Subcutaneous abdominal adipose tissue (tissue), 5 donors: ENCODE measurements at regions not wholly inside any gene's neighbourhood (a gene's known extent, or its start where the extent isn't known, plus 50 kb on each side); places are given as distances from the start of the nearest gene placed in this dataset.

ENCODE experiments used
- H3K27ac ChIP-seq: one replicate; pipeline ENCODE4 v1.7.0; 2013; ENCODE audit warnings: low read depth, mild to moderate bottlenecking, inconsistent platforms, low read length, moderate library complexity
- H3K27me3 ChIP-seq, 5 donors: one replicate each; pipeline ENCODE4 v1.7.0; 2013; ENCODE audit warnings: low read length in 5 of 5, inconsistent platforms in 1 of 5; ENCODE audit not compliant: control insufficient read depth in 5 of 5, insufficient read depth in 4 of 5
- H3K36me3 ChIP-seq, 5 donors: one replicate each; pipeline ENCODE4 v1.7.0; 2013; ENCODE audit warnings: low read length in 5 of 5; ENCODE audit not compliant: control insufficient read depth in 5 of 5, insufficient read depth in 5 of 5
- H3K4me1 ChIP-seq, 5 donors: one replicate each; pipeline ENCODE4 v1.7.0; 2013; ENCODE audit warnings: low read length in 5 of 5, mild to moderate bottlenecking in 3 of 5, moderate library complexity in 1 of 5; ENCODE audit not compliant: control insufficient read depth in 5 of 5, insufficient read depth in 5 of 5
- H3K4me3 ChIP-seq, 5 donors: one replicate each; pipeline ENCODE4 v1.7.0; 2013; ENCODE audit warnings: low read length in 5 of 5, low read depth in 1 of 5
- H3K9ac ChIP-seq, 5 donors: one replicate each; pipeline ENCODE4 v1.7.0; 2013; ENCODE audit warnings: low read length in 5 of 5, mild to moderate bottlenecking in 4 of 5, moderate library complexity in 3 of 5
- H3K9me3 ChIP-seq, 5 donors: one replicate each; pipeline ENCODE4 v1.7.0; 2013; ENCODE audit warnings: low read length in 5 of 5; ENCODE audit not compliant: control insufficient read depth in 5 of 5
- donor health status: healthy.
- donor health status: healthy.
- donor health status: healthy.
- donor health status: healthy.
- donor health status: healthy.

- peaks cover 0 to 3% (median 0%) of the 10 kb centered on the region in 5 donors for H3K27me3 ChIP-seq
- no peak overlapping the region for H3K27ac ChIP-seq
- no peak overlapping the region for H3K9ac ChIP-seq
- peaks cover 0 to 1% (median under 1%) of the 10 kb centered on the region in 5 donors for H3K4me1 ChIP-seq
- no peaks in the 10 kb centered on the region for H3K9me3 ChIP-seq
- no peak overlapping the region for H3K4me3 ChIP-seq
- H3K36me3 ChIP-seq = no peaks in the 10 kb centered on the region
Observed at GRCh38 chr11:15810082-15810481, 546.3 kb downstream of the SOX6 start.

DNA sequence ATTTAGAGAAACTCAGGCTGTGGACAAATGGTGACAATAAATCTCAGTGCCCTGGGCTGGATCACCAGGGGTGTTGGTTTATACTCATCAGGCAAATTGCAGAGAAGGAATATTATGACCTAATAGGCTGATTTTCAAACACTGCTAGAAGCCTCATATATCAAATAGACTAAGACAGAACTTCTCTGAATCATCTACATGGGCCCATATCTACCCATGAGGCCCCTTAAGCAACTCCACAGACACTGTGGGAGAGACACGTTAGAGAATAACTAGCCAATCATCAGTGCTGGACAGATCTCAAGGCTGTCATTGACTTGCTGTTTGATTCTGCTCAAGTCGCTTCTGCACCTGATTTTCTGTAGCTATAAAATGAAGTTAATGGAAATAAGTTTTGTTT, 545.8 kb downstream of the SOX6 start:
- peaks cover 0 to 3% (median 0%) of the 10 kb centered on the region in 5 donors for H3K27me3 ChIP-seq
- H3K4me1 ChIP-seq = peaks cover 2 to 6% (median 5%) of the 10 kb centered on the region in 5 donors
- no peaks in the 10 kb centered on the region for H3K9me3 ChIP-seq
- no peak overlapping the region for H3K4me3 ChIP-seq
- H3K36me3 ChIP-seq = no peaks in the 10 kb centered on the region
- H3K9ac ChIP-seq = no peak overlapping the region
- no peak overlapping the region for H3K27ac ChIP-seq

- H3K4me1 ChIP-seq = peaks cover 9 to 46% (median 33%) of the 10 kb centered on the region in 5 donors
Observed at GRCh38 chr11:15815246-15816195, 540.8 kb downstream of the SOX6 start.

GRCh38 chr11:15816260-15816871, 540.0 kb downstream of the SOX6 start:
- peak overlapping the region; percentile 65 for H3K27ac ChIP-seq
- H3K9me3 ChIP-seq = no peaks in the 10 kb centered on the region
- H3K36me3 ChIP-seq = no peaks in the 10 kb centered on the region
- no peak overlapping the region for H3K4me3 ChIP-seq
- peaks cover 9 to 46% (median 33%) of the 10 kb centered on the region in 5 donors for H3K4me1 ChIP-seq
- peak overlapping the region in 2 of 5 donors; percentile 13 to 35 for H3K9ac ChIP-seq
- no peaks in the 10 kb centered on the region for H3K27me3 ChIP-seq

More at GRCh38 chr11:15815246-15816195, 540.8 kb downstream of the SOX6 start:
- Histone ChIP-seq H3K27me3 (no peaks in the 10 kb centered on the region), H3K27ac (peak overlapping the region; percentile 13), H3K4me3 (no peak overlapping the region), H3K9ac (peak overlapping the region in 1 of 5 donors; percentile 42), H3K36me3 (no peaks in the 10 kb centered on the region), H3K9me3 (no peaks in the 10 kb centered on the region)

- Histone ChIP-seq H3K4me3 (no peak overlapping the region), H3K27me3 (no peaks in the 10 kb centered on the region), H3K9me3 (no peaks in the 10 kb centered on the region), H3K27ac (peak overlapping the region; percentile 65), H3K36me3 (no peaks in the 10 kb centered on the region), H3K9ac (peak overlapping the region in 1 of 5 donors; percentile 13), H3K4me1 (peaks cover 9 to 46% (median 33%) of the 10 kb centered on the region in 5 donors)
Observed at GRCh38 chr11:15817001-15817400, 539.3 kb downstream of the SOX6 start.

GRCh38 chr11:15818132-15818842, 538.1 kb downstream of the SOX6 start:
- Histone ChIP-seq H3K4me1 (peaks cover 9 to 46% (median 33%) of the 10 kb centered on the region in 5 donors), H3K9ac (no peak overlapping the region), H3K4me3 (no peak overlapping the region), H3K27me3 (no peaks in the 10 kb centered on the region), H3K9me3 (no peaks in the 10 kb centered on the region), H3K27ac (no peak overlapping the region), H3K36me3 (no peaks in the 10 kb centered on the region)

- Histone ChIP-seq H3K27me3 (no peaks in the 10 kb centered on the region), H3K9me3 (no peaks in the 10 kb centered on the region), H3K27ac (no peak overlapping the region), H3K36me3 (no peaks in the 10 kb centered on the region), H3K9ac (no peak overlapping the region), H3K4me1 (peaks cover 9 to 46% (median 33%) of the 10 kb centered on the region in 5 donors), H3K4me3 (no peak overlapping the region)
Observed at GRCh38 chr11:15819679-15820286, 536.6 kb downstream of the SOX6 start.

DNA sequence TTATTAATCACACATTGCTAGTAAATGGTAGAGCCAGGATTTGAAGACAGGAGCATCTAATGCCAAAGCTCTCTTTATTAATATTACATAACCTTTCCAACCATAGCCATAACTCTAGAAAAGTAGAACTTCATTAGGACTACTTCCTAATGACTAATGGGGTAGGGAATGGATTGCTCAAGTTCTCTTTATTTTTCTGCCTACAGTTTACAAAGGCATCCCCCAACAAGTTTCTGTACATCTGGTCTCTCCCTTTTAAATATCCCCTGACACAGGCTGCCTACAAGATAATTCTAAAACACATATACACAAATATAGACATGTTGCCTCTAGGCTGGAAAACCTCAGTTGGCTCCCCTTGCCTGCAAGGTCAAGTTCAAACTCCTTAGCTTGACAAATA, 534.9 kb downstream of the SOX6 start:
- Histone ChIP-seq H3K9me3 (no peaks in the 10 kb centered on the region), H3K4me3 (no peak overlapping the region), H3K36me3 (no peaks in the 10 kb centered on the region), H3K4me1 (peaks cover 4 to 32% (median 19%) of the 10 kb centered on the region in 5 donors), H3K27ac (no peak overlapping the region), H3K9ac (no peak overlapping the region), H3K27me3 (no peaks in the 10 kb centered on the region)

GRCh38 chr11:15824060-15824459, 532.3 kb downstream of the SOX6 start:
- H3K9me3 ChIP-seq = no peaks in the 10 kb centered on the region
- no peak overlapping the region for H3K4me3 ChIP-seq
- H3K27me3 ChIP-seq = no peaks in the 10 kb centered on the region
- H3K36me3 ChIP-seq = no peaks in the 10 kb centered on the region
- H3K27ac ChIP-seq = no peak overlapping the region
- no peak overlapping the region for H3K9ac ChIP-seq
- H3K4me1 ChIP-seq = peaks cover 4 to 26% (median 8%) of the 10 kb centered on the region in 5 donors
